GM19351 (cell line): ENCODE measurements at regions not wholly inside any gene's neighbourhood (a gene's known extent, or its start where the extent isn't known, plus 50 kb on each side); places are given as distances from the start of the nearest gene placed in this dataset.
"Not testable (repeated sequence)": the region's sequence is repeated elsewhere in the genome, so short reads cannot be mapped to it uniquely, and the experiment has no call there.

Experiments
- ATAC-seq: cut with Tn5 transposase; IDR thresholded peaks from one replicate; pipeline ENCODE4 v1.9.1; 2021; ENCODE audit warnings: mild to moderate bottlenecking, moderate library complexity; ENCODE audit not compliant: unreplicated experiment

GRCh38 chr5:113719549-113719948 lies 206.1 kb downstream of the YTHDC2 start:
- no peak for ATAC-seq

- no peak for ATAC-seq
Observed at GRCh38 chr5:113721171-113721570, 207.7 kb downstream of the YTHDC2 start.

- no peak for ATAC-seq
Observed at GRCh38 chr5:113723021-113723420, 209.5 kb downstream of the YTHDC2 start.

- no peak for ATAC-seq
Observed at GRCh38 chr5:113735751-113736150, 222.3 kb downstream of the YTHDC2 start.

GRCh38 chr5:113742176-113742575 lies 228.7 kb downstream of the YTHDC2 start:
- no peak for ATAC-seq

GRCh38 chr5:113742639-113743038 lies 229.1 kb downstream of the YTHDC2 start:
- ATAC-seq: no peak

GRCh38 chr5:113748403-113748802 lies 234.9 kb downstream of the YTHDC2 start:
- ATAC-seq: no peak

- no peak for ATAC-seq
Observed at GRCh38 chr5:113749334-113749733, 235.8 kb downstream of the YTHDC2 start.

- not testable (repeated sequence) for ATAC-seq
Observed at GRCh38 chr5:113753182-113753581, 239.7 kb downstream of the YTHDC2 start.

- no peak for ATAC-seq
Observed at GRCh38 chr5:113755516-113755915, 242.0 kb downstream of the YTHDC2 start.

GRCh38 chr5:113757508-113757907 lies 244.0 kb downstream of the YTHDC2 start:
- ATAC-seq: no peak

GRCh38 chr5:113759505-113759904 lies 246.0 kb downstream of the YTHDC2 start:
- ATAC-seq: peak; percentile 32

GRCh38 chr5:113760486-113760885 lies 247.0 kb downstream of the YTHDC2 start:
- ATAC-seq: no peak

- ATAC-seq: no peak
Observed at GRCh38 chr5:113761594-113761993, 248.1 kb downstream of the YTHDC2 start.

GRCh38 chr5:113764382-113764781 lies 250.9 kb downstream of the YTHDC2 start:
- no peak for ATAC-seq

GRCh38 chr5:113766827-113767226 lies 253.3 kb downstream of the YTHDC2 start:
- not testable (repeated sequence) for ATAC-seq

GRCh38 chr5:113770648-113771047 lies 257.2 kb downstream of the YTHDC2 start:
- no peak for ATAC-seq

- peak; percentile 72 for ATAC-seq
Observed at GRCh38 chr5:113771483-113771882, 258.0 kb downstream of the YTHDC2 start.

GRCh38 chr5:113776168-113776567 lies 262.7 kb downstream of the YTHDC2 start:
- no peak for ATAC-seq

GRCh38 chr5:113776832-113777525 lies 263.5 kb downstream of the YTHDC2 start:
- ATAC-seq: no peak

GRCh38 chr5:113778147-113778546 lies 264.7 kb downstream of the YTHDC2 start:
- no peak for ATAC-seq

- ATAC-seq: no peak
Observed at GRCh38 chr5:113788141-113788655, 274.7 kb downstream of the YTHDC2 start.

- no peak for ATAC-seq
Observed at GRCh38 chr5:113789769-113790168, 276.3 kb downstream of the YTHDC2 start.
